ENCODE measurements at regions not wholly inside any gene's neighbourhood (a gene's known extent, or its start where the extent isn't known, plus 50 kb on each side); places are given as distances from the start of the nearest gene placed in this dataset.

DNA sequence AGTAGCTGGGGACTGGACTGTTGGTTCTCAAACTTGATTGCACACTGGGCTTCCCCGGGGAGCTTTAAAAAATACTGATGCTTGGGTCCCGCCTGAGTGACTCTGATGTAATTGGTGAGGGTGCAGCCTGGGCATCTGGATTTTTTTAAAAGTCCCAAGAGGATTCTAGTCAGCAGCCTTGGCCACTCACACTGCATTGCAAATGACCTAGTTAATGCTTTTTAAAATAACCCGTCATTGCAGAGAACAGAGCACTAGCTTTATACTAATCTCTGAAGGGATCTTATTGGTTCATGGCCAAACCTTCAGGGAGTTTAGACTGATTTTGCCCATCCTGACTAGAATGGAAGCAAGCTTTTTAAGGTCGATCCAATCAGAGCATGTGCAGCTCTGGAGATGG lies 310.6 kb upstream of the PROK2 start:
- DNase-seq: no peak
- Histone ChIP-seq H3K4me3 (no peak overlapping the region), H3K27ac (no peak overlapping the region), H3K27me3 (peaks cover 10% of the 10 kb centered on the region), H3K4me1 (peaks cover 0 to 8% (median 2%) of the 10 kb centered on the region in 4 donors), H3K9me3 (no peaks in the 10 kb centered on the region), H3K36me3 (no peaks in the 10 kb centered on the region)
- intact Hi-C loops (cut with DNase I; ENCODE audit: low total_unique reads): no loop called here
- 67% methylated on average over 4 of the region's 4 CpGs; no CpG with 5 or more reads in 1 of the 2 donors for WGBS, 2 donors (ENCODE audit: low coverage in 1 of 2)
- in situ Hi-C loops (cut with MboI; ENCODE audit: low pct_ligation_motif_present in 1 of 4, low pct_unique_long_range_greater_than_20kb in 1 of 4, low sequenced_read_pairs in 3 of 4): no loop called here
- TF ChIP-seq POLR2A (IDR thresholded peaks at IDR 0.05): no peak
- TF ChIP-seq CTCF (IDR thresholded peaks at IDR 0.05): no peak
- TF ChIP-seq POLR2AphosphoS5 (IDR thresholded peaks at IDR 0.05): no peak
- no peak for TF ChIP-seq EP300 (IDR thresholded peaks at IDR 0.05; ENCODE audit: low read depth)

GRCh38 chr3:72093992-72094334 lies 309.0 kb upstream of the PROK2 start:
- DNase-seq: no peak

DNA sequence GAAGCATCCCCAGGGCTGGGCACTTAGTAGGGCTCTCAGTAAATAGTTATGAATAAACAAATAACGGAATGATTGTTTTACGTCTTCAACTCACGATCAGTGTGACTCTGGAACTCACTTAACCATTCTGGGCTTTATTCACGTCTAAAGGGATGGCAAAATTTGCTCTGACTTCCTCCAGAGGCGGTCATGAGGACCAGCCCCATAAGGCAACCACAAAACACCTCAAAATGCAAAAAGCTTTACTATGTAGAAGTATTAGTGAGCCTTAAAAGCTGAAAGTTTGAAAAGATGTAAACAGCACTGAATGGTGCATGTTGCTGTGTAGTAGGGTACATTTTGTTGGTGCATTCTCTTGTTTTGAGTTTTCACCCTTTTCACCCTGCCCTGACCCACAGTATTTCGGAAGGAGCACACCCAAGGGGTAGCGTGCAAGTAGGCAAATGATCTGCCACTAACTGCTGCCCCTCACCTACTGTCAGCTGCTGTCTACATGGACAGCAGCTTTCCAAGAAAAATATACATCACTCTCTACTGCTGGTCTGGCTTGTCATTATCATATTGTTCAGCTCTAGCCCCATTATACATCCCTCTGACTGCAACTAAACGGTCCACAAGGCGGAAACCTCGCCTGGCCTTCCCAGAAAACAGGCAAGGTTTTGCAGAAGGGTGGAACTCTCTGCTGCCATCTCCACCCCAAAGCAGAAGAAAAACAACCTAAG lies 308.5 kb upstream of the PROK2 start:
- DNase-seq: no peak
- TF ChIP-seq CTCF (IDR thresholded peaks at IDR 0.05) (no peak), POLR2AphosphoS5 (IDR thresholded peaks at IDR 0.05) (no peak), EP300 (IDR thresholded peaks at IDR 0.05; ENCODE audit: low read depth) (no peak), POLR2A (IDR thresholded peaks at IDR 0.05) (no peak)
- Histone ChIP-seq H3K9me3 (no peaks in the 10 kb centered on the region), H3K36me3 (no peaks in the 10 kb centered on the region), H3K4me3 (no peak overlapping the region), H3K27ac (no peak overlapping the region), H3K4me1 (no peaks in the 10 kb centered on the region), H3K27me3 (no peaks in the 10 kb centered on the region)
- intact Hi-C loops (cut with DNase I; ENCODE audit: low total_unique reads): no loop called here
- in situ Hi-C loops (cut with MboI; ENCODE audit: low pct_ligation_motif_present in 1 of 4, low pct_unique_long_range_greater_than_20kb in 1 of 4, low sequenced_read_pairs in 3 of 4): no loop called here
- 70 to 84% methylated on average over 9 to 10 of the region's 10 CpGs for WGBS, 2 donors (ENCODE audit: low coverage in 1 of 2)

More at GRCh38 chr3:72093992-72094334, 309.0 kb upstream of the PROK2 start:
- no peaks in the 10 kb centered on the region for H3K4me1 ChIP-seq
- no peak overlapping the region for H3K27ac ChIP-seq
- no peaks in the 10 kb centered on the region for H3K9me3 ChIP-seq
- in situ Hi-C loops (cut with MboI; ENCODE audit: low pct_ligation_motif_present in 1 of 4, low pct_unique_long_range_greater_than_20kb in 1 of 4, low sequenced_read_pairs in 3 of 4) (no loop called here), intact Hi-C loops (cut with DNase I; ENCODE audit: low total_unique reads) (no loop called here)
- no peaks in the 10 kb centered on the region for H3K36me3 ChIP-seq
- H3K27me3 ChIP-seq: no peaks in the 10 kb centered on the region
- H3K4me3 ChIP-seq: no peak overlapping the region
- WGBS, 2 donors (ENCODE audit: low coverage in 1 of 2): 83 to 98% methylated on average over 2 to 3 of the region's 3 CpGs
- TF ChIP-seq POLR2A (IDR thresholded peaks at IDR 0.05) (no peak), EP300 (IDR thresholded peaks at IDR 0.05; ENCODE audit: low read depth) (no peak), POLR2AphosphoS5 (IDR thresholded peaks at IDR 0.05) (no peak), CTCF (IDR thresholded peaks at IDR 0.05) (no peak)

GRCh38 chr3:72092778-72093177 lies 307.8 kb upstream of the PROK2 start:
- in situ Hi-C loops (cut with MboI; ENCODE audit: low pct_ligation_motif_present in 1 of 4, low pct_unique_long_range_greater_than_20kb in 1 of 4, low sequenced_read_pairs in 3 of 4): no loop called here
- Histone ChIP-seq H3K4me3 (no peak overlapping the region), H3K9me3 (no peaks in the 10 kb centered on the region), H3K36me3 (no peaks in the 10 kb centered on the region), H3K27ac (no peak overlapping the region), H3K4me1 (no peaks in the 10 kb centered on the region), H3K27me3 (no peaks in the 10 kb centered on the region)
- no peak for DNase-seq
- WGBS, 2 donors (ENCODE audit: low coverage in 1 of 2): 71 to 87% methylated on average over 6 to 7 of the region's 7 CpGs
- intact Hi-C loops (cut with DNase I; ENCODE audit: low total_unique reads): no loop called here
- TF ChIP-seq POLR2A (IDR thresholded peaks at IDR 0.05): no peak
- TF ChIP-seq CTCF (IDR thresholded peaks at IDR 0.05): no peak
- no peak for TF ChIP-seq POLR2AphosphoS5 (IDR thresholded peaks at IDR 0.05)
- no peak for TF ChIP-seq EP300 (IDR thresholded peaks at IDR 0.05; ENCODE audit: low read depth)

Data from transverse colon (tissue), 4 donors.